ENCODE measurements at regions not wholly inside any gene's neighbourhood (a gene's known extent, or its start where the extent isn't known, plus 50 kb on each side); places are given as distances from the start of the nearest gene placed in this dataset.

DNA sequence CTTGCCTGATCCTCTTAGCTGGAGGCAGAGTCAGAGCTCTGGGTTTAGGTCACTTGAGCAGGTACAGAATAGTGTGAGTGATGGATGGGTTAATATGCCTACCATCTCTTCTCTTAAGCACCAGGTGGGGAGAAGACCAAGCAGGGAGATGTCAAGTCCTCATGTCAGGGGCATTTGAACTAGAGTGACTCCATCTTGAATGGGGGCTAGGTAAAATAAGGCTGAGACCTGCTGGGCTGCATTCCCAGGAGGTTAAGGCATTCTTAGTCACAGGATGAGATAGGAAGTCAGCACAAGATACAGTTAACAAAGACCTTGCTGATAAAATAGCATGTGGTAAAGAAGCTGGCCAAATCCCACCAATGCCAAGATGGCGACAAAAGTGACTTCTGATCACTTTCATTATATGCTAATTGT, 77.4 kb upstream of the BTG3 start (continued):
- TF ChIP-seq PHF8 (IDR thresholded peaks at IDR 0.05; ENCODE audit: borderline replicate concordance, low read length) (no peak), LARP7 (IDR thresholded peaks at IDR 0.05) (no peak), NRF1 (conservative IDR thresholded peaks at IDR 0.05 in 1 of 2, IDR thresholded peaks at IDR 0.05 in 1 of 2) (no peak), GABPB1 (CRISPR knock-in tag; IDR thresholded peaks at IDR 0.05) (no peak), ARID2 (IDR thresholded peaks at IDR 0.05) (no peak), SRSF1 (IDR thresholded peaks at IDR 0.05; ENCODE audit: low read depth, low read length) (no peak), NFYB (IDR thresholded peaks at IDR 0.05; ENCODE audit: extremely low read depth, insufficient read length) (no peak), GTF2E2 (tag; IDR thresholded peaks at IDR 0.05) (no peak), ZBTB7A (IDR thresholded peaks at IDR 0.05; ENCODE audit: borderline replicate concordance, control insufficient read depth, low read depth, low read length) (no peak), MEF2D (tag; conservative IDR thresholded peaks at IDR 0.05; ENCODE audit: low read depth) (peak; percentile 95), MYBL2 (IDR thresholded peaks at IDR 0.05; ENCODE audit: low read depth) (no peak), MYBL2 (CRISPR knock-in tag; IDR thresholded peaks at IDR 0.05; ENCODE audit: borderline replicate concordance) (no peak), ZNF76 (CRISPR knock-in tag; IDR thresholded peaks at IDR 0.05; ENCODE audit: borderline replicate concordance) (peak; percentile 95), HCFC1 (IDR thresholded peaks at IDR 0.05; ENCODE audit: low read depth, low read length) (no peak), NEUROD1 (IDR thresholded peaks at IDR 0.05; ENCODE audit: borderline replicate concordance, low read depth, low read length, partially characterized antibody) (no peak), MIER1 (IDR thresholded peaks at IDR 0.05; ENCODE audit: low read depth) (no peak), FOXJ3 (CRISPR knock-in tag; IDR thresholded peaks at IDR 0.05) (no peak)
- TF ChIP-seq, protein P1, sequence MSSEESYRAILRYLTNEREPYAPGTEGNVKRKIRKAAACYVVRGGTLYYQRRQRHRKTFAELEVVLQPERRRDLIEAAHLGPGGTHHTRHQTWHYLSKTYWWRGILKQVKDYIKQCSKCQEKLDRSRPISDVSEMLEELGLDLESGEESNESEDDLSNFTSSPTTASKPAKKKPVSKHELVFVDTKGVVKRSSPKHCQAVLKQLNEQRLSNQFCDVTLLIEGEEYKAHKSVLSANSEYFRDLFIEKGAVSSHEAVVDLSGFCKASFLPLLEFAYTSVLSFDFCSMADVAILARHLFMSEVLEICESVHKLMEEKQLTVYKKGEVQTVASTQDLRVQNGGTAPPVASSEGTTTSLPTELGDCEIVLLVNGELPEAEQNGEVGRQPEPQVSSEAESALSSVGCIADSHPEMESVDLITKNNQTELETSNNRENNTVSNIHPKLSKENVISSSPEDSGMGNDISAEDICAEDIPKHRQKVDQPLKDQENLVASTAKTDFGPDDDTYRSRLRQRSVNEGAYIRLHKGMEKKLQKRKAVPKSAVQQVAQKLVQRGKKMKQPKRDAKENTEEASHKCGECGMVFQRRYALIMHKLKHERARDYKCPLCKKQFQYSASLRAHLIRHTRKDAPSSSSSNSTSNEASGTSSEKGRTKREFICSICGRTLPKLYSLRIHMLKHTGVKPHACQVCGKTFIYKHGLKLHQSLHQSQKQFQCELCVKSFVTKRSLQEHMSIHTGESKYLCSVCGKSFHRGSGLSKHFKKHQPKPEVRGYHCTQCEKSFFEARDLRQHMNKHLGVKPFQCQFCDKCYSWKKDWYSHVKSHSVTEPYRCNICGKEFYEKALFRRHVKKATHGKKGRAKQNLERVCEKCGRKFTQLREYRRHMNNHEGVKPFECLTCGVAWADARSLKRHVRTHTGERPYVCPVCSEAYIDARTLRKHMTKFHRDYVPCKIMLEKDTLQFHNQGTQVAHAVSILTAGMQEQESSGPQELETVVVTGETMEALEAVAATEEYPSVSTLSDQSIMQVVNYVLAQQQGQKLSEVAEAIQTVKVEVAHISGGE (CRISPR knock-in tag; IDR thresholded peaks at IDR 0.05), result 0 out of 6 replicates have a peak, but pooled peaks of 1 of the 3 experiments have one; percentile 36
- TF ChIP-seq, protein P2, sequence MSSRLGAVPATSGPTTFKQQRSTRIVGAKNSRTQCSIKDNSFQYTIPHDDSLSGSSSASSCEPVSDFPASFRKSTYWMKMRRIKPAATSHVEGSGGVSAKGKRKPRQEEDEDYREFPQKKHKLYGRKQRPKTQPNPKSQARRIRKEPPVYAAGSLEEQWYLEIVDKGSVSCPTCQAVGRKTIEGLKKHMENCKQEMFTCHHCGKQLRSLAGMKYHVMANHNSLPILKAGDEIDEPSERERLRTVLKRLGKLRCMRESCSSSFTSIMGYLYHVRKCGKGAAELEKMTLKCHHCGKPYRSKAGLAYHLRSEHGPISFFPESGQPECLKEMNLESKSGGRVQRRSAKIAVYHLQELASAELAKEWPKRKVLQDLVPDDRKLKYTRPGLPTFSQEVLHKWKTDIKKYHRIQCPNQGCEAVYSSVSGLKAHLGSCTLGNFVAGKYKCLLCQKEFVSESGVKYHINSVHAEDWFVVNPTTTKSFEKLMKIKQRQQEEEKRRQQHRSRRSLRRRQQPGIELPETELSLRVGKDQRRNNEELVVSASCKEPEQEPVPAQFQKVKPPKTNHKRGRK (tag; IDR thresholded peaks at IDR 0.05), result no peak
- TF ChIP-seq, protein P3, sequence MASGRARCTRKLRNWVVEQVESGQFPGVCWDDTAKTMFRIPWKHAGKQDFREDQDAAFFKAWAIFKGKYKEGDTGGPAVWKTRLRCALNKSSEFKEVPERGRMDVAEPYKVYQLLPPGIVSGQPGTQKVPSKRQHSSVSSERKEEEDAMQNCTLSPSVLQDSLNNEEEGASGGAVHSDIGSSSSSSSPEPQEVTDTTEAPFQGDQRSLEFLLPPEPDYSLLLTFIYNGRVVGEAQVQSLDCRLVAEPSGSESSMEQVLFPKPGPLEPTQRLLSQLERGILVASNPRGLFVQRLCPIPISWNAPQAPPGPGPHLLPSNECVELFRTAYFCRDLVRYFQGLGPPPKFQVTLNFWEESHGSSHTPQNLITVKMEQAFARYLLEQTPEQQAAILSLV (tag; IDR thresholded peaks at IDR 0.05), result peak; percentile 96
- TF ChIP-seq, protein P4, sequence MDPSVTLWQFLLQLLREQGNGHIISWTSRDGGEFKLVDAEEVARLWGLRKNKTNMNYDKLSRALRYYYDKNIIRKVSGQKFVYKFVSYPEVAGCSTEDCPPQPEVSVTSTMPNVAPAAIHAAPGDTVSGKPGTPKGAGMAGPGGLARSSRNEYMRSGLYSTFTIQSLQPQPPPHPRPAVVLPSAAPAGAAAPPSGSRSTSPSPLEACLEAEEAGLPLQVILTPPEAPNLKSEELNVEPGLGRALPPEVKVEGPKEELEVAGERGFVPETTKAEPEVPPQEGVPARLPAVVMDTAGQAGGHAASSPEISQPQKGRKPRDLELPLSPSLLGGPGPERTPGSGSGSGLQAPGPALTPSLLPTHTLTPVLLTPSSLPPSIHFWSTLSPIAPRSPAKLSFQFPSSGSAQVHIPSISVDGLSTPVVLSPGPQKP (CRISPR knock-in tag; IDR thresholded peaks at IDR 0.05), result no peak
- TF ChIP-seq, protein P5, sequence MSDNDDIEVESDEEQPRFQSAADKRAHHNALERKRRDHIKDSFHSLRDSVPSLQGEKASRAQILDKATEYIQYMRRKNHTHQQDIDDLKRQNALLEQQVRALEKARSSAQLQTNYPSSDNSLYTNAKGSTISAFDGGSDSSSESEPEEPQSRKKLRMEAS (CRISPR knock-in tag; IDR thresholded peaks at IDR 0.05), result no peak
